GM12873 (cell line): ENCODE measurements at regions not wholly inside any gene's neighbourhood (a gene's known extent, or its start where the extent isn't known, plus 50 kb on each side); places are given as distances from the start of the nearest gene placed in this dataset.

ENCODE experiments used
- CTCF ChIP-seq: IDR thresholded peaks from 2 replicates; pipeline ENCODE4 v1.5.1; 2012; ENCODE audit warnings: low read depth, mild to moderate bottlenecking, moderate library complexity, low read length, control low read depth; ENCODE audit not compliant: insufficient read depth; ENCODE audit errors: missing control alignments

GRCh38 chr12:18946106-18946505 is 183.4 kb upstream of the PLEKHA5 start:
- no peak for TF ChIP-seq CTCF

DNA sequence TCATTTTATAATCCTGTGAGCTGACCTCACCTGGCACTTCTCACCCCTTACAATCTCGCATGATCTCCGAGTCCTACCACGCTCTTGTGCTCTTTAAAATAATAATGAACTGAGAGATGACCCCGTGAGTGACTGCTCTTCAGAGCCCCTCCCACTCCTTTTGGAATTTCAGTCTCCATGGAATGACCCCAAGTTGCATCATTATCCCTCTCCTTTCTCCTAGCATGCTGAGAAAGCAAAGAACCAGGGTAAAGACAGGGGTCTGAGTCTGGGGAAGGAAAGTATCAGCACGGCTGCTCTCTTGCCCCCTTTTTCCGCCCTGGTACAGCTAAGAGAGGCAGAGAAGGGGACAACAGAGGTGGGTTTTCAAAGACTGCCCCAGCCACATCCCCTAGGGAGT is 178.3 kb upstream of the PLEKHA5 start:
- TF ChIP-seq CTCF: no peak

DNA sequence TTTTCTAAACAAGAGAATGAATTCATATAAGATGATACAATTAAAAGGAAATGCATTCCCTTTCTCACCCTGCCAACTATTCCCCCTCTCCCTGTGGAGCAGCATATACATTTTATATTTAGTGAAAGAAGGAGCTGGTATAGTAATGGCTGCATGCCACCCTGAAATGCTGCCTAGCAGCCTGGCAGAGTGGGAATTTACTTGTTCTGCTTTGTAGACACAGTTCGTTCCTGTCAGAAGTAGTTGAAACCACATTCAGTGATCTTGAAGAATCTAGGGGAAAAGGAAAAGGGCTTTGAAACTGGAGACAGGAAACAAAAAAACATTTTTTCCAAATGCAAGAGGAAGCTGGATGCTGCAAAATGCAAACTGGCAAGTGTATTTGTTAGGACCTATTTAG is 176.0 kb upstream of the PLEKHA5 start:
- TF ChIP-seq CTCF: no peak

- TF ChIP-seq CTCF: no peak
These were observed 173.9 kb upstream of the PLEKHA5 start for GRCh38 chr12:18955594-18955993.

GRCh38 chr12:18965203-18965602 is 164.3 kb upstream of the PLEKHA5 start:
- no peak for TF ChIP-seq CTCF

GRCh38 chr12:18966954-18967353 is 162.6 kb upstream of the PLEKHA5 start:
- no peak for TF ChIP-seq CTCF

GRCh38 chr12:18967814-18968213 is 161.7 kb upstream of the PLEKHA5 start:
- TF ChIP-seq CTCF: no peak
